Stimulated activated naive B cell treated with anti-CD40 and anti-IgM and Interleukin-4, amounts not matched to agents 10 μg/mL and 1 μg/mL and 100 μg/mL, for 72 hours (primary cell): ENCODE measurements at regions not wholly inside any gene's neighbourhood (a gene's known extent, or its start where the extent isn't known, plus 50 kb on each side); places are given as distances from the start of the nearest gene placed in this dataset.

Experiments
- ATAC-seq, 2 donors: fragments of 150-1000 bp; cut with Tn5 transposase; replicated peaks; 2 replicates each; pipeline ENCODE4 v1.10.0; 2021; ENCODE audit warnings: moderate library complexity in 1 of 2
- DNase-seq: peaks from one replicate; pipeline ENCODE4 v3.0.0; 2021
- H3K27ac Mint-ChIP-seq: one replicate; pipeline ENCODE4 v1.8.0; 2022; ENCODE audit warnings: mild to moderate bottlenecking, mixed read lengths
- H3K27me3 Mint-ChIP-seq, 2 donors: one replicate each; pipeline ENCODE4 v1.8.0; 2022; ENCODE audit warnings: mixed read lengths in 2 of 2
- H3K36me3 Mint-ChIP-seq, 2 donors: one replicate each; pipeline ENCODE4 v1.8.0; 2022; ENCODE audit warnings: mixed read lengths in 2 of 2, mild to moderate bottlenecking in 1 of 2
- H3K4me1 Mint-ChIP-seq, 2 donors: one replicate each; pipeline ENCODE4 v1.8.0; 2022; ENCODE audit warnings: mixed read lengths in 2 of 2, mild to moderate bottlenecking in 1 of 2
- H3K4me3 Mint-ChIP-seq, 2 donors: one replicate each; pipeline ENCODE4 v1.8.0; 2022; ENCODE audit warnings: mild to moderate bottlenecking in 2 of 2, mixed read lengths in 2 of 2, moderate library complexity in 1 of 2
- H3K9me3 Mint-ChIP-seq, 2 donors: one replicate each; pipeline ENCODE4 v1.8.0; 2022; ENCODE audit warnings: mixed read lengths in 2 of 2, mild to moderate bottlenecking in 1 of 2

GRCh38 chr2:139885921-139886498, 1105.8 kb upstream of the NXPH2 start:
- Mint-ChIP-seq H3K4me1 (no peaks in the 10 kb centered on the region), H3K4me3 (no peak overlapping the region), H3K9me3 (peaks cover 12 to 13% of the 10 kb centered on the region in 2 donors), H3K36me3 (no peaks in the 10 kb centered on the region), H3K27me3 (no peaks in the 10 kb centered on the region), H3K27ac (no peak overlapping the region)
- ATAC-seq, result no peak
- no peak for DNase-seq

- no peak overlapping the region for H3K27ac Mint-ChIP-seq
- peaks cover 3 to 4% of the 10 kb centered on the region in 2 donors for H3K9me3 Mint-ChIP-seq
- no peaks in the 10 kb centered on the region for H3K4me1 Mint-ChIP-seq
- DNase-seq (no peak), ATAC-seq (no peak)
- no peak overlapping the region for H3K4me3 Mint-ChIP-seq
- H3K36me3 Mint-ChIP-seq, result no peaks in the 10 kb centered on the region
- H3K27me3 Mint-ChIP-seq, result no peaks in the 10 kb centered on the region
Measured at GRCh38 chr2:139876964-139877363, 1096.8 kb upstream of the NXPH2 start.

GRCh38 chr2:139876321-139876720, 1096.1 kb upstream of the NXPH2 start:
- no peaks in the 10 kb centered on the region for H3K4me1 Mint-ChIP-seq
- ATAC-seq (no peak), DNase-seq (no peak)
- H3K4me3 Mint-ChIP-seq, result no peak overlapping the region
- no peaks in the 10 kb centered on the region for H3K27me3 Mint-ChIP-seq
- no peak overlapping the region for H3K27ac Mint-ChIP-seq
- H3K36me3 Mint-ChIP-seq, result no peaks in the 10 kb centered on the region
- peaks cover 3 to 4% of the 10 kb centered on the region in 2 donors for H3K9me3 Mint-ChIP-seq

GRCh38 chr2:139872503-139872902, 1092.3 kb upstream of the NXPH2 start:
- Mint-ChIP-seq H3K9me3 (peaks cover 4 to 5% of the 10 kb centered on the region in 2 donors), H3K27me3 (no peaks in the 10 kb centered on the region), H3K4me1 (no peaks in the 10 kb centered on the region), H3K4me3 (no peak overlapping the region), H3K36me3 (no peaks in the 10 kb centered on the region), H3K27ac (no peak overlapping the region)
- ATAC-seq, result no peak
- DNase-seq, result no peak

GRCh38 chr2:139872032-139872431, 1091.8 kb upstream of the NXPH2 start:
- H3K4me3 Mint-ChIP-seq, result no peak overlapping the region
- H3K27me3 Mint-ChIP-seq, result no peaks in the 10 kb centered on the region
- no peaks in the 10 kb centered on the region for H3K4me1 Mint-ChIP-seq
- no peak for DNase-seq
- no peaks in the 10 kb centered on the region for H3K36me3 Mint-ChIP-seq
- no peak overlapping the region for H3K27ac Mint-ChIP-seq
- H3K9me3 Mint-ChIP-seq, result peaks cover 4 to 5% of the 10 kb centered on the region in 2 donors
- no peak for ATAC-seq

- no peak for ATAC-seq
- Mint-ChIP-seq H3K27ac (no peak overlapping the region), H3K4me1 (no peaks in the 10 kb centered on the region), H3K4me3 (no peak overlapping the region), H3K27me3 (no peaks in the 10 kb centered on the region), H3K36me3 (no peaks in the 10 kb centered on the region), H3K9me3 (peaks cover 11 to 14% of the 10 kb centered on the region in 2 donors)
- DNase-seq, result no peak
Measured at GRCh38 chr2:139867601-139868226, 1087.5 kb upstream of the NXPH2 start.

GRCh38 chr2:139864821-139865302, 1084.7 kb upstream of the NXPH2 start:
- Mint-ChIP-seq H3K36me3 (no peaks in the 10 kb centered on the region), H3K27ac (no peak overlapping the region), H3K27me3 (no peaks in the 10 kb centered on the region), H3K4me3 (no peak overlapping the region), H3K4me1 (no peaks in the 10 kb centered on the region), H3K9me3 (peaks cover 13% of the 10 kb centered on the region in 2 donors)
- no peak for ATAC-seq
- DNase-seq, result no peak

- H3K27ac Mint-ChIP-seq, result no peak overlapping the region
- no peaks in the 10 kb centered on the region for H3K4me1 Mint-ChIP-seq
- DNase-seq (no peak), ATAC-seq (no peak)
- H3K4me3 Mint-ChIP-seq, result no peak overlapping the region
- H3K9me3 Mint-ChIP-seq, result peaks cover 2 to 10% of the 10 kb centered on the region in 2 donors
- H3K36me3 Mint-ChIP-seq, result no peaks in the 10 kb centered on the region
- H3K27me3 Mint-ChIP-seq, result no peaks in the 10 kb centered on the region
Measured at GRCh38 chr2:139854769-139855483, 1074.7 kb upstream of the NXPH2 start.

GRCh38 chr2:139850254-139850890, 1070.2 kb upstream of the NXPH2 start:
- H3K4me1 Mint-ChIP-seq, result no peaks in the 10 kb centered on the region

GRCh38 chr2:139836769-139837168, 1056.6 kb upstream of the NXPH2 start:
- H3K36me3 Mint-ChIP-seq, result no peaks in the 10 kb centered on the region
- DNase-seq (no peak), ATAC-seq (no peak)
- no peak overlapping the region for H3K4me3 Mint-ChIP-seq
- no peaks in the 10 kb centered on the region for H3K4me1 Mint-ChIP-seq
- H3K27ac Mint-ChIP-seq, result no peak overlapping the region
- H3K9me3 Mint-ChIP-seq, result peaks cover 0 to 9% of the 10 kb centered on the region in 2 donors
- no peaks in the 10 kb centered on the region for H3K27me3 Mint-ChIP-seq

More at GRCh38 chr2:139850254-139850890, 1070.2 kb upstream of the NXPH2 start:
- DNase-seq, result no peak
- Mint-ChIP-seq H3K9me3 (peaks cover 0 to 2% of the 10 kb centered on the region in 2 donors), H3K36me3 (no peaks in the 10 kb centered on the region), H3K27me3 (no peaks in the 10 kb centered on the region), H3K27ac (no peak overlapping the region), H3K4me3 (no peak overlapping the region)
- ATAC-seq, result no peak

- H3K9me3 Mint-ChIP-seq, result peaks cover 0 to 4% of the 10 kb centered on the region in 2 donors
- ATAC-seq (no peak), DNase-seq (no peak)
- H3K36me3 Mint-ChIP-seq, result no peaks in the 10 kb centered on the region
- H3K4me1 Mint-ChIP-seq, result no peaks in the 10 kb centered on the region
- H3K4me3 Mint-ChIP-seq, result no peak overlapping the region
- H3K27me3 Mint-ChIP-seq, result no peaks in the 10 kb centered on the region
- no peak overlapping the region for H3K27ac Mint-ChIP-seq
Measured at GRCh38 chr2:139835101-139835500, 1054.9 kb upstream of the NXPH2 start.

GRCh38 chr2:139828011-139828410, 1047.8 kb upstream of the NXPH2 start:
- H3K36me3 Mint-ChIP-seq, result no peaks in the 10 kb centered on the region

GRCh38 chr2:139825726-139826125, 1045.5 kb upstream of the NXPH2 start:
- no peak for DNase-seq
- no peak overlapping the region for H3K27ac Mint-ChIP-seq
- H3K4me1 Mint-ChIP-seq, result no peaks in the 10 kb centered on the region
- no peak overlapping the region for H3K4me3 Mint-ChIP-seq
- no peak for ATAC-seq
- peaks cover 4% of the 10 kb centered on the region in 2 donors for H3K9me3 Mint-ChIP-seq
- H3K36me3 Mint-ChIP-seq, result no peaks in the 10 kb centered on the region
- no peaks in the 10 kb centered on the region for H3K27me3 Mint-ChIP-seq

More at GRCh38 chr2:139828011-139828410, 1047.8 kb upstream of the NXPH2 start:
- no peak for ATAC-seq
- no peak for DNase-seq
- H3K4me3 Mint-ChIP-seq, result no peak overlapping the region
- no peak overlapping the region for H3K27ac Mint-ChIP-seq
- H3K9me3 Mint-ChIP-seq, result peaks cover 0 to 1% of the 10 kb centered on the region in 2 donors
- H3K27me3 Mint-ChIP-seq, result no peaks in the 10 kb centered on the region
- H3K4me1 Mint-ChIP-seq, result no peaks in the 10 kb centered on the region

- no peak for ATAC-seq
- Mint-ChIP-seq H3K36me3 (no peaks in the 10 kb centered on the region), H3K4me3 (no peak overlapping the region), H3K27me3 (no peaks in the 10 kb centered on the region), H3K9me3 (peaks cover 4 to 6% of the 10 kb centered on the region in 2 donors), H3K4me1 (no peaks in the 10 kb centered on the region), H3K27ac (no peak overlapping the region)
- DNase-seq, result no peak
Measured at GRCh38 chr2:139819273-139819796, 1039.1 kb upstream of the NXPH2 start.
